CD14-positive monocyte (primary cell): ENCODE measurements at regions not wholly inside any gene's neighbourhood (a gene's known extent, or its start where the extent isn't known, plus 50 kb on each side); places are given as distances from the start of the nearest gene placed in this dataset.

Experiments used
- DNase-seq, 3 donors: peaks; one replicate each; pipeline ENCODE4 v3.0.0-alpha.2; 2011 to 2022
- H2AFZ ChIP-seq: 2 replicates; pipeline ENCODE4 v1.6.0; 2012; ENCODE audit warnings: mild to moderate bottlenecking, low read depth, low read length, inconsistent platforms; ENCODE audit not compliant: insufficient read depth, poor library complexity, severe bottlenecking
- H3K27ac ChIP-seq, 2 donors: 1 replicate in 1 of 2; 2 replicates in 1 of 2; pipeline ENCODE4 v1.5.1; 2012 to 2013; ENCODE audit warnings: low read length in 2 of 2, control low read depth in 1 of 2, inconsistent platforms in 1 of 2, low read depth in 1 of 2, mild to moderate bottlenecking in 1 of 2
- H3K27me3 ChIP-seq, 2 donors: one replicate each; pipeline versions ENCODE4 v1.6.0 to v1.6.1; 2011 to 2013; ENCODE audit warnings: low read length in 2 of 2; ENCODE audit not compliant: control insufficient read depth in 2 of 2, insufficient read depth in 2 of 2
- H3K36me3 ChIP-seq, 2 donors: replicated peaks in 1 of 2; 1 replicate in 1 of 2; 2 replicates in 1 of 2; pipeline versions ENCODE4 v1.5.1 to v1.6.1; 2012 to 2013; ENCODE audit warnings: low read length in 2 of 2, control low read depth in 1 of 2, inconsistent platforms in 1 of 2, mild to moderate bottlenecking in 1 of 2; ENCODE audit not compliant: insufficient read depth in 2 of 2, control insufficient read depth in 1 of 2
- H3K4me1 ChIP-seq, 2 donors: 1 replicate in 1 of 2; 2 replicates in 1 of 2; pipeline versions ENCODE4 v1.5.1 to v1.6.1; 2012 to 2013; ENCODE audit warnings: low read length in 2 of 2, control low read depth in 1 of 2, inconsistent platforms in 1 of 2, mild to moderate bottlenecking in 1 of 2, moderate library complexity in 1 of 2; ENCODE audit not compliant: insufficient read depth in 2 of 2, control insufficient read depth in 1 of 2
- H3K4me2 ChIP-seq: replicated peaks from 2 replicates; pipeline ENCODE3; 2012; ENCODE audit warnings: low read length, moderate library complexity, mild to moderate bottlenecking; ENCODE audit not compliant: poor library complexity, severe bottlenecking; ENCODE audit errors: extremely low read depth
- H3K4me3 ChIP-seq, 3 experiments: fragments of 200-600 bp in 1 of 3; sonication (generic) in 1 of 3; replicated peaks in 1 of 3; 1 replicate in 2 of 3; 2 replicates in 1 of 3; pipeline ENCODE4 v1.5.1; 2011 to 2013; ENCODE audit warnings: low read length in 3 of 3, mild to moderate bottlenecking in 3 of 3, control low read depth in 2 of 3, low read depth in 2 of 3, inconsistent platforms in 1 of 3, moderate library complexity in 1 of 3
- H3K79me2 ChIP-seq: 2 replicates; pipeline ENCODE4 v1.6.0; 2012; ENCODE audit warnings: mild to moderate bottlenecking, control low read depth, inconsistent platforms, low read length, moderate library complexity; ENCODE audit not compliant: insufficient read depth
- H3K9ac ChIP-seq: 2 replicates; pipeline ENCODE4 v1.6.0; 2017; ENCODE audit warnings: low read length, mild to moderate bottlenecking; ENCODE audit not compliant: insufficient read depth, poor library complexity, severe bottlenecking
- H3K9me3 ChIP-seq, 2 donors: replicated peaks in 1 of 2; 1 replicate in 1 of 2; 2 replicates in 1 of 2; pipeline versions ENCODE4 v1.5.1 to v1.6.1; 2012 to 2013; ENCODE audit warnings: low read length in 2 of 2, control low read depth in 1 of 2; ENCODE audit not compliant: control insufficient read depth in 1 of 2, insufficient read depth in 1 of 2
- H4K20me1 ChIP-seq: 2 replicates; pipeline ENCODE4 v1.6.0; 2012; ENCODE audit warnings: mild to moderate bottlenecking, low read length, control low read depth, moderate library complexity; ENCODE audit not compliant: insufficient read depth
- H3K27ac Mint-ChIP-seq, 7 donors: one replicate each; pipeline ENCODE4 v1.8.0; 2020; ENCODE audit warnings: mild to moderate bottlenecking in 7 of 7, mixed read lengths in 7 of 7, moderate library complexity in 6 of 7, inconsistent platforms in 2 of 7
- H3K27me3 Mint-ChIP-seq, 3 donors: one replicate each; pipeline ENCODE4 v1.8.0; 2021 to 2022; ENCODE audit warnings: low read depth in 3 of 3, mild to moderate bottlenecking in 3 of 3, mixed read lengths in 3 of 3, moderate library complexity in 3 of 3, inconsistent platforms in 1 of 3
- H3K36me3 Mint-ChIP-seq, 2 donors: one replicate each; pipeline ENCODE4 v1.8.0; 2020; ENCODE audit warnings: mixed read lengths in 2 of 2, inconsistent platforms in 1 of 2, mild to moderate bottlenecking in 1 of 2
- H3K4me1 Mint-ChIP-seq: one replicate; pipeline ENCODE4 v1.8.0; 2020; ENCODE audit warnings: mild to moderate bottlenecking, mixed read lengths
- H3K4me3 Mint-ChIP-seq, 2 donors: one replicate each; pipeline ENCODE4 v1.8.0; 2020; ENCODE audit warnings: mild to moderate bottlenecking in 2 of 2, mixed read lengths in 2 of 2, moderate library complexity in 1 of 2
- H3K9me3 Mint-ChIP-seq, 7 donors: one replicate each; pipeline ENCODE4 v1.8.0; 2020 to 2022; ENCODE audit warnings: mixed read lengths in 7 of 7, mild to moderate bottlenecking in 6 of 7, moderate library complexity in 6 of 7, inconsistent platforms in 2 of 7
- WGBS: methylation state at CpG from one replicate; pipeline ENCODE4 v1.1.5; 2013; ENCODE audit warnings: missing lambda C conversion rate; ENCODE audit not compliant: insufficient coverage; 5-methylcytosine and 5-hydroxymethylcytosine counted together
- intact Hi-C, 2 donors: fragments of 100-400 bp; cut with micrococcal nuclease; formaldehyde crosslinking; loops; one replicate each; pipeline versions ENCODE4 v1.15.0 to v1.15.1; 2023
- TF ChIP-seq, protein P1 (sequence below): fragments of 200-600 bp; IDR thresholded peaks from one replicate; pipeline ENCODE4 v1.8.0; 2022; ENCODE audit warnings: antibody characterized with exemption, mild to moderate bottlenecking

GRCh38 chr3:73280746-73281145 lies 219.3 kb downstream of the EBLN2 start:
- Mint-ChIP-seq H3K27me3 (peaks cover 0 to 17% (median 3%) of the 10 kb centered on the region in 3 donors), H3K9me3 (peaks cover 0 to 6% (median 0%) of the 10 kb centered on the region in 7 donors), H3K36me3 (no peaks in the 10 kb centered on the region), H3K27ac (no peak overlapping the region), H3K4me3 (no peak overlapping the region), H3K4me1 (no peaks in the 10 kb centered on the region)
- intact Hi-C loops = no loop called here
- TF ChIP-seq, protein P1, sequence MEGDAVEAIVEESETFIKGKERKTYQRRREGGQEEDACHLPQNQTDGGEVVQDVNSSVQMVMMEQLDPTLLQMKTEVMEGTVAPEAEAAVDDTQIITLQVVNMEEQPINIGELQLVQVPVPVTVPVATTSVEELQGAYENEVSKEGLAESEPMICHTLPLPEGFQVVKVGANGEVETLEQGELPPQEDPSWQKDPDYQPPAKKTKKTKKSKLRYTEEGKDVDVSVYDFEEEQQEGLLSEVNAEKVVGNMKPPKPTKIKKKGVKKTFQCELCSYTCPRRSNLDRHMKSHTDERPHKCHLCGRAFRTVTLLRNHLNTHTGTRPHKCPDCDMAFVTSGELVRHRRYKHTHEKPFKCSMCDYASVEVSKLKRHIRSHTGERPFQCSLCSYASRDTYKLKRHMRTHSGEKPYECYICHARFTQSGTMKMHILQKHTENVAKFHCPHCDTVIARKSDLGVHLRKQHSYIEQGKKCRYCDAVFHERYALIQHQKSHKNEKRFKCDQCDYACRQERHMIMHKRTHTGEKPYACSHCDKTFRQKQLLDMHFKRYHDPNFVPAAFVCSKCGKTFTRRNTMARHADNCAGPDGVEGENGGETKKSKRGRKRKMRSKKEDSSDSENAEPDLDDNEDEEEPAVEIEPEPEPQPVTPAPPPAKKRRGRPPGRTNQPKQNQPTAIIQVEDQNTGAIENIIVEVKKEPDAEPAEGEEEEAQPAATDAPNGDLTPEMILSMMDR = no peak
- H3K27ac ChIP-seq = no peak overlapping the region
- H2AFZ ChIP-seq = no peak overlapping the region
- no peak overlapping the region for H3K4me2 ChIP-seq
- no peaks in the 10 kb centered on the region for H3K27me3 ChIP-seq
- H3K9ac ChIP-seq = no peak overlapping the region
- H3K9me3 ChIP-seq = peaks cover 0 to under 1% of the 10 kb centered on the region in 2 donors
- no peaks in the 10 kb centered on the region for H3K36me3 ChIP-seq
- no peaks in the 10 kb centered on the region for H4K20me1 ChIP-seq
- no peak for DNase-seq
- no peaks in the 10 kb centered on the region for H3K79me2 ChIP-seq
- no peak overlapping the region for H3K4me3 ChIP-seq
- WGBS = 71% methylated on average over 4 of the region's 6 CpGs
- H3K4me1 ChIP-seq = no peaks in the 10 kb centered on the region

DNA sequence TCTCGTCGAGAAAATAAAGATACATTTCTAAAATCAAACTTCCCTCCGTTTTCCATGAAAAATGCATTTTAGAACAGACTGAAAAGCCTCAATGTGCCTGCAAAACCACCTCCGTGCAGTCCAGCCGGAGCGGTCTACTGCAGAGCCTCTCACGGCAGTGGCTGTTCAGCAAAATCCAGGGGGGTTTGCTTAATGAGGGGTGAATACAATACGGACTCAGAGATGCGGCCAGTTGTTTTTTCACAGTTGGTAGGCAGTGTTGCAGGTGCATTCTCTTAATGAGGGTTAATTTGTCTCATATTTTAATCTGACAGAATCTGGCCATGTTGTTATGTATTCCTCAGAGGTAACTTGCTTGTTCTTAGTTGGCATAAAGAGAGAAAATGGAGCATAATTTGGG lies 223.0 kb downstream of the EBLN2 start:
- Histone ChIP-seq H3K36me3 (no peaks in the 10 kb centered on the region), H4K20me1 (no peaks in the 10 kb centered on the region), H3K4me1 (no peaks in the 10 kb centered on the region), H3K79me2 (no peaks in the 10 kb centered on the region), H2AFZ (no peak overlapping the region), H3K27me3 (no peaks in the 10 kb centered on the region), H3K9ac (no peak overlapping the region), H3K4me2 (no peak overlapping the region), H3K4me3 (no peak overlapping the region), H3K27ac (no peak overlapping the region), H3K9me3 (no peaks in the 10 kb centered on the region)
- WGBS = 92% methylated on average over 6 of the region's 9 CpGs
- Mint-ChIP-seq H3K9me3 (peaks cover 0 to 6% (median 0%) of the 10 kb centered on the region in 7 donors), H3K27ac (no peak overlapping the region), H3K36me3 (no peaks in the 10 kb centered on the region), H3K4me1 (no peaks in the 10 kb centered on the region), H3K27me3 (peaks cover 3 to 18% (median 3%) of the 10 kb centered on the region in 3 donors), H3K4me3 (no peak overlapping the region)
- TF ChIP-seq, protein P1 = no peak
- intact Hi-C loops = no loop called here
- DNase-seq = no peak
